Nephron (organoid): ENCODE measurements at regions not wholly inside any gene's neighbourhood (a gene's known extent, or its start where the extent isn't known, plus 50 kb on each side); places are given as distances from the start of the nearest gene placed in this dataset.
A peak's percentile ranks its signal among the peaks of the same experiment; 100 is the strongest.

ENCODE experiments used
- H3K27ac Mint-ChIP-seq, 3 experiments: 2 replicates each; pipeline ENCODE4 v1.8.0; 2020; ENCODE audit warnings: mixed read lengths in 3 of 3, mild to moderate bottlenecking in 2 of 3, moderate library complexity in 1 of 3
- H3K27me3 Mint-ChIP-seq: 2 replicates; pipeline ENCODE4 v1.8.0; 2021; ENCODE audit warnings: low read depth, mild to moderate bottlenecking, moderate library complexity, mixed read lengths
- H3K36me3 Mint-ChIP-seq: 2 replicates; pipeline ENCODE4 v1.8.0; 2020; ENCODE audit warnings: low read depth, mixed read lengths
- H3K4me1 Mint-ChIP-seq: 2 replicates; pipeline ENCODE4 v1.8.0; 2020; ENCODE audit warnings: mixed read lengths
- H3K4me3 Mint-ChIP-seq, 3 experiments: 2 replicates each; pipeline ENCODE4 v1.8.0; 2020; ENCODE audit warnings: mild to moderate bottlenecking in 3 of 3, mixed read lengths in 3 of 3, moderate library complexity in 2 of 3
- H3K9me3 Mint-ChIP-seq: 2 replicates; pipeline ENCODE4 v1.8.0; 2020; ENCODE audit warnings: mixed read lengths
- CTCF ChIP-seq, 3 experiments: fragments of 200-600 bp; sonication (generic); IDR thresholded peaks; one replicate each; pipeline ENCODE4 v1.5.0; 2021; ENCODE audit warnings: antibody characterized with exemption in 3 of 3; ENCODE audit not compliant: unreplicated experiment in 3 of 3

GRCh38 chr3:22244761-22245521 is 493.9 kb upstream of the ZNF385D start:
- Mint-ChIP-seq H3K9me3 (no peaks in the 10 kb centered on the region), H3K4me3 (no peak overlapping the region), H3K27me3 (peaks cover 3% of the 10 kb centered on the region), H3K27ac (peak overlapping the region in 1 of 3 experiments; percentile 12), H3K36me3 (no peaks in the 10 kb centered on the region), H3K4me1 (no peaks in the 10 kb centered on the region)
- TF ChIP-seq CTCF (IDR thresholded peaks at IDR 0.05; ENCODE audit: unreplicated experiment in 3 of 3), result no peak

- Mint-ChIP-seq H3K36me3 (no peaks in the 10 kb centered on the region), H3K4me3 (no peak overlapping the region), H3K27ac (no peak overlapping the region), H3K4me1 (no peaks in the 10 kb centered on the region), H3K27me3 (no peaks in the 10 kb centered on the region), H3K9me3 (no peaks in the 10 kb centered on the region)
- no peak for TF ChIP-seq CTCF (IDR thresholded peaks at IDR 0.05; ENCODE audit: unreplicated experiment in 3 of 3)
Observed at GRCh38 chr3:22245811-22246583, 495.0 kb upstream of the ZNF385D start.

GRCh38 chr3:22249658-22250057 is 498.6 kb upstream of the ZNF385D start:
- no peak for TF ChIP-seq CTCF (IDR thresholded peaks at IDR 0.05; ENCODE audit: unreplicated experiment in 3 of 3)
- Mint-ChIP-seq H3K36me3 (no peaks in the 10 kb centered on the region), H3K4me1 (no peaks in the 10 kb centered on the region), H3K27ac (no peak overlapping the region), H3K27me3 (peaks cover 8% of the 10 kb centered on the region), H3K9me3 (no peaks in the 10 kb centered on the region), H3K4me3 (no peak overlapping the region)

GRCh38 chr3:22257252-22257651 is 506.2 kb upstream of the ZNF385D start:
- H3K9me3 Mint-ChIP-seq, result no peaks in the 10 kb centered on the region
- no peaks in the 10 kb centered on the region for H3K36me3 Mint-ChIP-seq
- TF ChIP-seq CTCF (IDR thresholded peaks at IDR 0.05; ENCODE audit: unreplicated experiment in 3 of 3), result no peak
- H3K27ac Mint-ChIP-seq, result no peak overlapping the region
- H3K4me3 Mint-ChIP-seq, result no peak overlapping the region
- H3K4me1 Mint-ChIP-seq, result no peaks in the 10 kb centered on the region
- no peaks in the 10 kb centered on the region for H3K27me3 Mint-ChIP-seq

- no peaks in the 10 kb centered on the region for H3K36me3 Mint-ChIP-seq
- no peaks in the 10 kb centered on the region for H3K27me3 Mint-ChIP-seq
- TF ChIP-seq CTCF (IDR thresholded peaks at IDR 0.05; ENCODE audit: unreplicated experiment in 3 of 3), result no peak
- no peaks in the 10 kb centered on the region for H3K4me1 Mint-ChIP-seq
- H3K9me3 Mint-ChIP-seq, result no peaks in the 10 kb centered on the region
- no peak overlapping the region for H3K4me3 Mint-ChIP-seq
- no peak overlapping the region for H3K27ac Mint-ChIP-seq
Observed at GRCh38 chr3:22262386-22262785, 511.4 kb upstream of the ZNF385D start.
